BJ (cell line): ENCODE measurements at regions not wholly inside any gene's neighbourhood (a gene's known extent, or its start where the extent isn't known, plus 50 kb on each side); places are given as distances from the start of the nearest gene placed in this dataset.

Experiments
- CTCF ChIA-PET: fragments of 350-600 bp; formaldehyde crosslinking; extraction: SDS; loops from one replicate; lab custom pipeline; 2021; ENCODE audit warnings: antibody characterized with exemption, inconsistent platforms; lab: Yijun Ruan, JAX
- POLR2A ChIA-PET: fragments of 300-600 bp; sonication (Branson Sonifier 250); formaldehyde crosslinking; extraction: SDS; loops from one replicate; lab custom pipeline; 2021; ENCODE audit warnings: antibody characterized with exemption; lab: Charles Lee
- DNase-seq: peaks from one replicate; pipeline ENCODE4 v3.0.0-alpha.2; 2011; ENCODE audit warnings: low read depth
- H3K27me3 ChIP-seq: 2 replicates; pipeline ENCODE4 v1.6.0; 2011; ENCODE audit warnings: low read length; ENCODE audit not compliant: control insufficient read depth, insufficient read depth
- H3K36me3 ChIP-seq: 2 replicates; pipeline ENCODE4 v1.5.1; 2011; ENCODE audit warnings: low read length; ENCODE audit not compliant: control insufficient read depth, insufficient read depth
- H3K4me3 ChIP-seq: 2 replicates; pipeline ENCODE4 v1.5.1; 2011; ENCODE audit warnings: low read depth, mild to moderate bottlenecking, control low read depth, low read length
- TF ChIP-seq, protein P1 (sequence below): IDR thresholded peaks from 2 replicates; pipeline ENCODE4 v1.5.1; 2011; ENCODE audit warnings: low read depth, mild to moderate bottlenecking, control low read depth, inconsistent platforms, low read length, moderate library complexity; ENCODE audit not compliant: insufficient read depth

DNA sequence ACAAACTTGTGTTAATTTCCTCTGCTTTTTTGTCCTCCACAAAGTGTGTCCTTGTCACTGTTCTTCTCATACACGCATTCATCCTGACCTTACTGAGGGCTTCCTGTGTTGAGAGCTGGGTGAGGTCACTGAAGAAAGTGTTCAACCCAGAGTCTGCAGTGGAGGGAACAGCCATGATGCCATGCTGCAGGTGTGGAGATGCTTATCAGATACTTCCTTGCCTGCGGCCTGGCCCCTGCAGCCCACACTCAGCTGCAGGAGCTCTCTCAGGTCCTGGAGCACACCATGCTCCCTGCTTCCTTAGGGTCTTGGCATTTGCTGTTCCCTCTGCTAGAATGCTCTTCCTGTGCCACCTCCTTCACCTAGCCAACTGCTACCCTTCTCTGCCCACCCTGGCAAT, 108.1 kb upstream of the SPRY4 start:
- Histone ChIP-seq H3K27me3 (no peaks in the 10 kb centered on the region), H3K36me3 (no peaks in the 10 kb centered on the region), H3K4me3 (no peak overlapping the region)
- no peak for DNase-seq
- TF ChIP-seq, protein P1, sequence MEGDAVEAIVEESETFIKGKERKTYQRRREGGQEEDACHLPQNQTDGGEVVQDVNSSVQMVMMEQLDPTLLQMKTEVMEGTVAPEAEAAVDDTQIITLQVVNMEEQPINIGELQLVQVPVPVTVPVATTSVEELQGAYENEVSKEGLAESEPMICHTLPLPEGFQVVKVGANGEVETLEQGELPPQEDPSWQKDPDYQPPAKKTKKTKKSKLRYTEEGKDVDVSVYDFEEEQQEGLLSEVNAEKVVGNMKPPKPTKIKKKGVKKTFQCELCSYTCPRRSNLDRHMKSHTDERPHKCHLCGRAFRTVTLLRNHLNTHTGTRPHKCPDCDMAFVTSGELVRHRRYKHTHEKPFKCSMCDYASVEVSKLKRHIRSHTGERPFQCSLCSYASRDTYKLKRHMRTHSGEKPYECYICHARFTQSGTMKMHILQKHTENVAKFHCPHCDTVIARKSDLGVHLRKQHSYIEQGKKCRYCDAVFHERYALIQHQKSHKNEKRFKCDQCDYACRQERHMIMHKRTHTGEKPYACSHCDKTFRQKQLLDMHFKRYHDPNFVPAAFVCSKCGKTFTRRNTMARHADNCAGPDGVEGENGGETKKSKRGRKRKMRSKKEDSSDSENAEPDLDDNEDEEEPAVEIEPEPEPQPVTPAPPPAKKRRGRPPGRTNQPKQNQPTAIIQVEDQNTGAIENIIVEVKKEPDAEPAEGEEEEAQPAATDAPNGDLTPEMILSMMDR: no peak
- ChIA-PET CTCF (interaction anchor here (1.3 kb wide), 1 partner anchor 12 kb away, joined by 5 read pairs; no protein-coding TSS in a partner anchor), POLR2A (no interaction called here)

DNA sequence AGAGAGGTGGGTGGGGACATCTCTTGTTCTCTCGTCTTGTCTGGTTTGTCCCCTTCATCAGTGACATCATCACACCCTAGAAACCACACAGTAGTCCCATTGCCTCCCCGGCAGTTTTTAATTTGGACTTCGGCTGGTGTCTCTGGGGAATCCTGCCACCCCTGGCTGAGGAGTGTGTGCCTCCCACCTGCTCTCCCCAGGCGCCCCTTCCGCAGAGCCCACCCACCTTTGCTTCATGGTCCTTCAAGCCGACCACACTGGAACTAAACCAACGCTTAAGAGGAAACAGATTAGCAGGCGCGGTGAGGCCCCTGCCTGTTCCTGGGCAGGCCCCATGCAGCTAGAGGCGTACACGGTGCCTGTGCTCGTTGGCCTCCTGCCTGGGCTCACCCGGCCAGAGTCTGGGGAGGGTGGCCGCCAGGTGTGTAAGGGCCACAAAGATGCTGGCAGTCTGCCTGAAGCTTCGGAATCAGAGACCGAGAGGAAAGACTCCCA, 107.6 kb upstream of the SPRY4 start:
- DNase-seq: no peak
- CTCF ChIA-PET: interaction anchor here (1.3 kb wide), 1 partner anchor 13 kb away, joined by 5 read pairs; no protein-coding TSS in a partner anchor
- POLR2A ChIA-PET: no interaction called here

DNA sequence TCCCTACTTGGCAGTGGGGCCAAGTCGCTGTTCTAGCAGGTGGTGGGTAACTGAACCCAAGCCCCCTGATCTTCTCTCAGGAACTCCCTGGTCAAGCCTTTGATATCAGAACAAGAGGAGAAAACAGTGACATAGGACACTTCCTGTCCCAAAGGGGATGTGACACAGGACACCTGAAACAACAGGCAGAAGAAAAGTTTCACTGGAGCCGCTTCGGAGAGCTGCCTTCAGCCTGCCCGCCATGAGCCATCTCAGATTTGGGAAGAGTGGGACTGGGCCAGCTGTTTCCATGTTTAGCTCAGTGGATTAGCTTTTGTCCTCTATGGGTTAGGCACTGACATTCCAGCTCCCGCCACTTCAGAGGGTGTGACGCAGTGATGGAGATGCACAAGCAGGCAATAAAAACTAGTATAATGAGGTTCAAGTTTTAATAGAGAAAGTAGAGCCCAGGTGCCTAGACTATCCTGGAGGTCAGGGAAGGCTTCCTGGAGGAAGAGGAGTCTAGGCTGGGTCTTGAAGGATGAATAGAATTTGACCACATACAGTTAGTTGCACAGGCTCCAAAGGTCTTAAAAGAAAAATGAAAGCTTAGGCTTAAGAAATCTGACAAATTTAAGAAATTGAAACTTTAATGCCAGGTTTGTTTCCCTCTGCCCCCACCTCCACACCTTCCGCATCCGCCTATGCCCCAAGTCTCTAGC, 104.1 kb upstream of the SPRY4 start:
- Histone ChIP-seq H3K4me3 (no peak overlapping the region), H3K27me3 (no peaks in the 10 kb centered on the region), H3K36me3 (no peaks in the 10 kb centered on the region)
- TF ChIP-seq, protein P1: no peak
- ChIA-PET CTCF (interaction anchor here (0.7 kb wide), 1 partner anchor 84 kb away, joined by 3 read pairs; no protein-coding TSS in a partner anchor), POLR2A (no interaction called here)
- DNase-seq: no peak

More for the DNA sequence above, 107.6 kb upstream of the SPRY4 start:
- Histone ChIP-seq H3K36me3 (no peaks in the 10 kb centered on the region), H3K4me3 (no peak overlapping the region), H3K27me3 (no peaks in the 10 kb centered on the region)
- TF ChIP-seq, protein P1: no peak

DNA sequence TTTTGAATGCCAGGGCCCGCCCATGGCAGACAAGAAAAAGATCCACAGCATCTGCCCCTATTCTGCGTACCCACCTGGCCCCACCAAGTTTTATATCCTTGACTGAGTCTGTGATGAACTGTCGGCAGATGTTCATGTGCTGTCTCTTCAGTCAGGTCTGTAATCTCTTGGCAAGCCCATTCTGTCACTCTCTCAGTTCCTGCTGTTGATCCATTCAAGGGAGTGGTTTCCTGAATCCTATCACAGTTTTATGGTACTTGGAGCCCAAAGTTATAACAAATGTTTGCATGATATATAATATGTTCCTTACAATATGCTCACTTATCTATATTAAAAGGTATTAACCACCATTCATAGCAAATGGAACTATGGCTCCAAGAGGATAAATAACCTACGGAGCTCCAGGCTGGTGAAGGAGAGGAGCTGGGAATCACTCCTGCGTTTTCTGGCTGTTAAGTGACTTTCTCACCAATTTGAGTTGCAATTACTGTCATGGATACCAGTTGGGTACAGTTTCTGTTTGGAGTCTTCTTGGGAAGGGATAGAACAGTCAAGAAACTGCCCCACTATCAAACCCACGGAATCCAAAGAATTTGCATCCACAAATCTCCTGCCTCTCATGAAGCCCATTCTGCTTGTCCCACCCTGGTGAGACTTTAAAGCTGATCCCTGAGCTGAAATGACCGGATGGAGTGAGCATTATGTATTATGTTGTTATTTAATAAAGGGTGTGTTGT, 103.4 kb upstream of the SPRY4 start:
- TF ChIP-seq, protein P1: no peak
- H3K36me3 ChIP-seq: no peaks in the 10 kb centered on the region
- DNase-seq: no peak
- H3K27me3 ChIP-seq: no peaks in the 10 kb centered on the region
- ChIA-PET CTCF (no interaction called here), POLR2A (no interaction called here)
- no peak overlapping the region for H3K4me3 ChIP-seq

DNA sequence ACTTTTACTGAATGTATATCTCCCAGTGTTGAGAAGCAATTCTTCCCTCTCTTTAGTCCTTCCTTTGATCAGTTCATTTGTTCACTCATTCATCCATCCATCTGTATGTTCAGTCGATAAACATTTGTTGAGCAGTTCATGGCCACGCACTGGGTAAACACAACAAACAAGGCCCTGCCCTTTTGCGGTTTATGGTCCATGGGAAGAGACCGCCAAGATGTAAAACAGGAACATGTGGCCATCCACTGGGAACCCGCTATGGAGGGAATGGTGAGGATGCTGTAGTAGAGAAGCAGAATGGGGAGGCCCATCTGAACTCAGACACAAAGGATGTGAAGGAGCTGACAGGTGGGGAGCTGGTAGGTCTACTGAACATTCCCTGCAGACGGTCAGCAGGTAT, 102.7 kb upstream of the SPRY4 start:
- no peak overlapping the region for H3K4me3 ChIP-seq
- no peak for DNase-seq
- ChIA-PET POLR2A (no interaction called here), CTCF (interaction anchor here (1.2 to 1.3 kb wide), 2 partner anchors 18 to 122 kb away, joined by 3 to 4 read pairs; no protein-coding TSS in a partner anchor)
- no peaks in the 10 kb centered on the region for H3K27me3 ChIP-seq
- TF ChIP-seq, protein P1: no peak
- no peaks in the 10 kb centered on the region for H3K36me3 ChIP-seq
